ENCODE measurements at regions not wholly inside any gene's neighbourhood (a gene's known extent, or its start where the extent isn't known, plus 50 kb on each side); places are given as distances from the start of the nearest gene placed in this dataset.

- WGBS (ENCODE audit: low lambda C conversion rate) = 0% methylated on average over 5 of the region's 5 CpGs
Measured at GRCh38 chr1:90613371-90613770, 103.7 kb downstream of the BARHL2 start.

More at GRCh38 chr1:90613371-90613770, 103.7 kb downstream of the BARHL2 start:
- H4K20me1 ChIP-seq (ENCODE audit: insufficient read depth, low read length) = no peaks in the 10 kb centered on the region
- in situ Hi-C loops (cut with HindIII; ENCODE audit: extremely low pct_ligation_motif_present, low pct_unique_long_range_greater_than_20kb) = no loop called here
- no peaks in the 10 kb centered on the region for H3K4me1 ChIP-seq (ENCODE audit: insufficient read depth, low read length)
- ChIA-PET POLR2A (no interaction called here), CTCF (ENCODE audit: low intra/inter-chr PET ratio, low total read pairs) (no interaction called here)
- TF ChIP-seq TAF1 (CRISPR knock-in tag; IDR thresholded peaks at IDR 0.05) (no peak), DMTF1 (CRISPR knock-in tag; IDR thresholded peaks at IDR 0.05) (no peak), ZNF781 (CRISPR knock-in tag; IDR thresholded peaks at IDR 0.05; ENCODE audit: borderline replicate concordance, not compliant biosample characterization) (no peak), ZSCAN31 (CRISPR knock-in tag; IDR thresholded peaks at IDR 0.05; ENCODE audit: low read depth) (no peak), NFE2L1 (CRISPR knock-in tag; IDR thresholded peaks at IDR 0.05; ENCODE audit: borderline replicate concordance) (no peak), ZNF329 (CRISPR knock-in tag; IDR thresholded peaks at IDR 0.05; ENCODE audit: low read depth) (no peak), ZBTB46 (CRISPR knock-in tag; IDR thresholded peaks at IDR 0.05; ENCODE audit: borderline replicate concordance) (no peak), ZNF841 (CRISPR knock-in tag; IDR thresholded peaks at IDR 0.05; ENCODE audit: borderline replicate concordance) (no peak), KLF6 (CRISPR knock-in tag; IDR thresholded peaks at IDR 0.05) (no peak), ELK4 (CRISPR knock-in tag; IDR thresholded peaks at IDR 0.05; ENCODE audit: borderline replicate concordance) (no peak), ZBTB34 (CRISPR knock-in tag; IDR thresholded peaks at IDR 0.05) (no peak), ZNF496 (CRISPR knock-in tag; IDR thresholded peaks at IDR 0.05; ENCODE audit: insufficient replicate concordance) (no peak), ZMAT3 (CRISPR knock-in tag; conservative IDR thresholded peaks at IDR 0.05) (no peak)
- no peak overlapping the region for H2AFZ ChIP-seq (ENCODE audit: low read length)
- H3K36me3 ChIP-seq (replicated peaks in 1 of 2; ENCODE audit: control insufficient read depth in 1 of 2, insufficient read depth in 2 of 2, low read length in 2 of 2) = no peaks in the 10 kb centered on the region
- H3K9me3 ChIP-seq (ENCODE audit: low read length) = no peaks in the 10 kb centered on the region
- FAIRE-seq = no peak
- no peak overlapping the region for H3K27ac ChIP-seq (ENCODE audit: extremely low read length, insufficient read depth, low read length)
- no peak for ATAC-seq
- no peak for DNase-seq (ENCODE audit: low spot score)
- no peak overlapping the region for H3K9ac ChIP-seq (ENCODE audit: insufficient read depth, low read depth, low read length)
- H3K27me3 ChIP-seq (ENCODE audit: control insufficient read depth in 1 of 2, insufficient read depth in 2 of 2, low read length in 2 of 2) = peaks cover 0 to 1% of the 10 kb centered on the region in 2 experiments; a peak in 1 of 5 replicates
- H3K4me3 ChIP-seq (replicated peaks in 1 of 3; ENCODE audit: insufficient read depth in 1 of 3, low read depth in 2 of 3, low read length in 3 of 3) = no peak overlapping the region
- H3K79me2 ChIP-seq (ENCODE audit: insufficient read depth, low read length) = no peaks in the 10 kb centered on the region
- BruUV-seq (replicated peaks) = no TSS peak
- intact Hi-C loops (cut with micrococcal nuclease; ENCODE audit: unreplicated experiment) = no loop called here
- no peak overlapping the region for H3K4me2 ChIP-seq (ENCODE audit: low read depth, low read length)

All from HepG2 (cell line).